ENCODE measurements at regions not wholly inside any gene's neighbourhood (a gene's known extent, or its start where the extent isn't known, plus 50 kb on each side); places are given as distances from the start of the nearest gene placed in this dataset.
"Not testable (repeated sequence)": the region's sequence is repeated elsewhere in the genome, so short reads cannot be mapped to it uniquely, and the experiment has no call there.

DNA sequence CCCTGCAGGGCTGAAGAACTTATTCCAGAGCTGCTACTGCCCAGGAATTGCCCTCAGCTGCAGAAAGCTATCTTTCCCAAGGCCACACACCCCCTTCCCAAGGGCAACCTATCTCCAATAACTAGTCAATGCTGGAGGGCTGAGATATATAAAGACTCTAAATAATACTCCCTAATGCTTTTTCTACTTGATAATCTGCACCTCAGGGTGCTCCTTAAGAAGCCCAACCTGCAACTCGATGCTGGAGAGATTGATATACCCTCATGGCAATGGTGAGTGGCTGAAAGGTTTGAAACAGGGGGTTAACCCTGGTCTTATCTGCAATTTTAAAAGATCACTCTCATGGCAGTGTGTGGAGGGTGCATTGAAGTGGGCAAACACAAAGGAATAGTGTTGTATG is 142.7 kb upstream of the APC start:
- H3K4me1 ChIP-seq = no peaks in the 10 kb centered on the region
- TF ChIP-seq CTCF (IDR thresholded peaks at IDR 0.05) = no peak
- H3K9me3 ChIP-seq = no peaks in the 10 kb centered on the region
- no peak overlapping the region for H3K27ac ChIP-seq
- ATAC-seq (no peak), DNase-seq (no peak)
- no peaks in the 10 kb centered on the region for H3K27me3 ChIP-seq
- intact Hi-C loops (cut with DNase I) = no loop called here
- no peaks in the 10 kb centered on the region for H3K36me3 ChIP-seq
- H3K4me3 ChIP-seq = no peak overlapping the region

GRCh38 chr5:112597831-112598230 is 139.9 kb upstream of the APC start:
- intact Hi-C loops (cut with DNase I) = no loop called here
- no peak for TF ChIP-seq CTCF (IDR thresholded peaks at IDR 0.05)
- Histone ChIP-seq H3K9me3 (no peaks in the 10 kb centered on the region), H3K4me3 (no peak overlapping the region), H3K4me1 (no peaks in the 10 kb centered on the region), H3K36me3 (no peaks in the 10 kb centered on the region), H3K27ac (no peak overlapping the region), H3K27me3 (no peaks in the 10 kb centered on the region)
- DNase-seq (no peak), ATAC-seq (no peak)

- H3K9me3 ChIP-seq; H3K4me3 ChIP-seq; DNase-seq; H3K27me3 ChIP-seq; H3K27ac ChIP-seq; ATAC-seq; intact Hi-C loops (cut with DNase I); H3K36me3 ChIP-seq; H3K4me1 ChIP-seq: not testable (repeated sequence)
These were observed 137.2 kb upstream of the APC start for GRCh38 chr5:112600510-112600909.

- TF ChIP-seq CTCF (IDR thresholded peaks at IDR 0.05) = peak in 1 of 2 donors; percentile 16
- intact Hi-C loops (cut with DNase I) = no loop called here
- DNase-seq (no peak), ATAC-seq (peak; percentile 64)
- no peak overlapping the region for H3K4me3 ChIP-seq
- H3K27me3 ChIP-seq = no peaks in the 10 kb centered on the region
- no peaks in the 10 kb centered on the region for H3K9me3 ChIP-seq
- no peaks in the 10 kb centered on the region for H3K4me1 ChIP-seq
- no peak overlapping the region for H3K27ac ChIP-seq
- H3K36me3 ChIP-seq = no peaks in the 10 kb centered on the region
These were observed 132.7 kb upstream of the APC start for GRCh38 chr5:112604732-112605630.

DNA sequence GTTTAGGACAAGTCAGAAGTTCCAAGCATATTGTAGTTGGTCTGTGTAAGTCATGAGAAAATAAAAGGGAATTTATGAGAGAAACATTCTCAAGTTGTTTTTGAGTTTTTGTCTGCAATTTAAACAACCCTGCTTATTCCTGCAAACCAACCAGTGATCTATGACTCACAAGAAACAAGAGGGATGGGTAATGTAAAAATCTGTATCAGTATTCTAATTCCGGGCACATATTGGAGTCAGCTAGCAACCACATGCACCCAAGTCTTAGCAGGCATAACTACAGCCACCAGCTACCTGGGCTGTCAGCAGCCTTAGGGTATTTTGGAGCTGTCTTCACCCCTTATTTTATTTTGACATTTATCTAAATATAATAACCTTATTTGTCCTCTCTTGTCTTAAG is 128.7 kb upstream of the APC start:
- no peaks in the 10 kb centered on the region for H3K4me1 ChIP-seq
- intact Hi-C loops (cut with DNase I) = no loop called here
- DNase-seq (no peak), ATAC-seq (no peak)
- no peaks in the 10 kb centered on the region for H3K9me3 ChIP-seq
- no peak overlapping the region for H3K27ac ChIP-seq
- no peak for TF ChIP-seq CTCF (IDR thresholded peaks at IDR 0.05)
- H3K4me3 ChIP-seq = no peak overlapping the region
- no peaks in the 10 kb centered on the region for H3K27me3 ChIP-seq
- no peaks in the 10 kb centered on the region for H3K36me3 ChIP-seq

- DNase-seq (no peak), ATAC-seq (peak; percentile 83)
- H3K9me3 ChIP-seq = no peaks in the 10 kb centered on the region
These were observed 125.0 kb upstream of the APC start for GRCh38 chr5:112612663-112613062.

More at GRCh38 chr5:112612663-112613062, 125.0 kb upstream of the APC start:
- no peak overlapping the region for H3K4me3 ChIP-seq
- H3K27ac ChIP-seq = no peak overlapping the region
- no peak for TF ChIP-seq CTCF (IDR thresholded peaks at IDR 0.05)
- no peaks in the 10 kb centered on the region for H3K27me3 ChIP-seq
- intact Hi-C loops (cut with DNase I) = no loop called here
- H3K36me3 ChIP-seq = no peaks in the 10 kb centered on the region
- H3K4me1 ChIP-seq = no peaks in the 10 kb centered on the region

Measured in left lung (tissue), 4 donors.